Ishikawa (cell line): ENCODE measurements at regions not wholly inside any gene's neighbourhood (a gene's known extent, or its start where the extent isn't known, plus 50 kb on each side); places are given as distances from the start of the nearest gene placed in this dataset.

Experiments used
- CEBPB ChIP-seq: IDR thresholded peaks from 2 replicates; pipeline ENCODE4 v1.6.1; 2012
- CREB1 ChIP-seq: IDR thresholded peaks from 2 replicates; pipeline ENCODE4 v1.6.1; 2012; ENCODE audit warnings: low read depth
- EGR1 ChIP-seq: IDR thresholded peaks from 2 replicates; pipeline ENCODE4 v1.6.1; 2012
- EP300 ChIP-seq: IDR thresholded peaks from 2 replicates; pipeline ENCODE4 v1.6.1; 2012; ENCODE audit warnings: borderline replicate concordance
- FOXM1 ChIP-seq: IDR thresholded peaks from 2 replicates; pipeline ENCODE4 v1.6.1; 2012; ENCODE audit warnings: low read depth, borderline replicate concordance
- MAX ChIP-seq: IDR thresholded peaks from 2 replicates; pipeline ENCODE4 v1.6.1; 2012
- NFIC ChIP-seq: IDR thresholded peaks from 2 replicates; pipeline ENCODE4 v1.6.1; 2012
- RAD21 ChIP-seq: IDR thresholded peaks from 2 replicates; pipeline ENCODE4 v1.6.1; 2012; ENCODE audit warnings: low read depth
- REST ChIP-seq: IDR thresholded peaks from 2 replicates; pipeline ENCODE4 v1.6.1; 2012; ENCODE audit warnings: low read depth, mild to moderate bottlenecking
- TAF1 ChIP-seq: IDR thresholded peaks from 2 replicates; pipeline ENCODE4 v1.6.1; 2012; ENCODE audit warnings: low read depth, mild to moderate bottlenecking
- TCF12 ChIP-seq: IDR thresholded peaks from 2 replicates; pipeline ENCODE4 v1.6.1; 2012; ENCODE audit warnings: low read depth
- TEAD4 ChIP-seq: IDR thresholded peaks from 2 replicates; pipeline ENCODE4 v1.6.1; 2012
- USF1 ChIP-seq: IDR thresholded peaks from 2 replicates; pipeline ENCODE4 v1.6.1; 2012
- YY1 ChIP-seq: IDR thresholded peaks from 2 replicates; pipeline ENCODE4 v1.6.1; 2012; ENCODE audit warnings: low read depth
- ZBTB7A ChIP-seq: IDR thresholded peaks from 2 replicates; pipeline ENCODE4 v1.6.1; 2012; ENCODE audit warnings: low read depth

GRCh38 chr11:128345316-128345715 is 242.0 kb downstream of the ETS1 start:
- TF ChIP-seq REST: no peak
- TF ChIP-seq RAD21: no peak
- TF ChIP-seq CREB1: no peak
- TF ChIP-seq USF1: no peak
- no peak for TF ChIP-seq ZBTB7A
- TF ChIP-seq NFIC: no peak
- TF ChIP-seq FOXM1: no peak
- no peak for TF ChIP-seq YY1
- no peak for TF ChIP-seq MAX

GRCh38 chr11:128343870-128344269 is 243.5 kb downstream of the ETS1 start:
- no peak for TF ChIP-seq MAX
- no peak for TF ChIP-seq TAF1
- TF ChIP-seq FOXM1: no peak
- TF ChIP-seq YY1: no peak
- no peak for TF ChIP-seq EP300
- no peak for TF ChIP-seq CREB1
- no peak for TF ChIP-seq NFIC
- TF ChIP-seq RAD21: no peak
- TF ChIP-seq CEBPB: no peak
- no peak for TF ChIP-seq REST
- TF ChIP-seq TEAD4: no peak
- no peak for TF ChIP-seq EGR1
- TF ChIP-seq ZBTB7A: no peak
- no peak for TF ChIP-seq USF1
- no peak for TF ChIP-seq TCF12

GRCh38 chr11:128343135-128343514 is 244.2 kb downstream of the ETS1 start:
- TF ChIP-seq FOXM1: no peak
- no peak for TF ChIP-seq EGR1
- TF ChIP-seq NFIC: no peak
- no peak for TF ChIP-seq REST
- TF ChIP-seq CREB1: no peak
- no peak for TF ChIP-seq TCF12
- no peak for TF ChIP-seq EP300
- TF ChIP-seq MAX: no peak
- TF ChIP-seq USF1: no peak
- no peak for TF ChIP-seq YY1
- TF ChIP-seq CEBPB: no peak
- TF ChIP-seq RAD21: no peak
- TF ChIP-seq TAF1: no peak
- TF ChIP-seq TEAD4: no peak
- TF ChIP-seq ZBTB7A: no peak

- no peak for TF ChIP-seq YY1
- no peak for TF ChIP-seq USF1
- no peak for TF ChIP-seq RAD21
Observed at GRCh38 chr11:128342511-128343134, 244.7 kb downstream of the ETS1 start.
